HCT116 (cell line): ENCODE measurements at regions not wholly inside any gene's neighbourhood (a gene's known extent, or its start where the extent isn't known, plus 50 kb on each side); places are given as distances from the start of the nearest gene placed in this dataset.

Experiments used
- CTCF ChIP-seq, 3 experiments: fragments of 200-600 bp in 1 of 3; sonication (generic) in 1 of 3; IDR thresholded peaks in 2 of 3; conservative IDR thresholded peaks in 1 of 3; 2 replicates each; pipeline ENCODE4 v1.5.1; 2012 to 2017; ENCODE audit warnings: low read depth in 2 of 3, low read length in 2 of 3, antibody characterized with exemption in 1 of 3, borderline replicate concordance in 1 of 3, control low read depth in 1 of 3, mild to moderate bottlenecking in 1 of 3, mixed read lengths in 1 of 3, mixed run types in 1 of 3, moderate library complexity in 1 of 3; ENCODE audit not compliant: insufficient read depth in 1 of 3
- POLR2A ChIP-seq: IDR thresholded peaks from 2 replicates; pipeline ENCODE4 v1.7.0; 2011; ENCODE audit warnings: borderline replicate concordance; ENCODE audit not compliant: insufficient read depth, insufficient read length; ENCODE audit errors: extremely low read depth
- POLR2AphosphoS5 ChIP-seq: IDR thresholded peaks from 2 replicates; pipeline ENCODE4 v1.6.1; 2011; ENCODE audit warnings: mild to moderate bottlenecking, low read depth, low read length, moderate library complexity
- RAD21 ChIP-seq: IDR thresholded peaks from 2 replicates; pipeline ENCODE4 v1.6.1; 2012; ENCODE audit warnings: low read depth, mild to moderate bottlenecking
- SIN3A ChIP-seq: IDR thresholded peaks from 2 replicates; pipeline ENCODE4 v1.6.1; 2012; ENCODE audit warnings: low read depth
- YY1 ChIP-seq: IDR thresholded peaks from 2 replicates; pipeline ENCODE4 v1.6.1; 2011; ENCODE audit warnings: low read length, low read depth, moderate library complexity, mild to moderate bottlenecking; ENCODE audit not compliant: insufficient replicate concordance; ENCODE audit errors: extremely low read depth

GRCh38 chr20:40354880-40355279 lies 334.2 kb downstream of the MAFB start:
- TF ChIP-seq CTCF (IDR thresholded peaks at IDR 0.05 in 2 of 3, conservative IDR thresholded peaks at IDR 0.05 in 1 of 3; ENCODE audit: borderline replicate concordance in 1 of 3, insufficient read depth in 1 of 3, low read depth in 2 of 3, low read length in 2 of 3) (no peak), YY1 (no peak), SIN3A (no peak), POLR2A (no peak), POLR2AphosphoS5 (no peak), RAD21 (no peak)
